ENCODE measurements at regions not wholly inside any gene's neighbourhood (a gene's known extent, or its start where the extent isn't known, plus 50 kb on each side); places are given as distances from the start of the nearest gene placed in this dataset.

GRCh38 chr2:138217975-138218374, 253.7 kb downstream of the HNMT start:
- Histone ChIP-seq H3K27ac (no peak overlapping the region), H3K4me3 (no peak overlapping the region), H3K36me3 (no peaks in the 10 kb centered on the region), H3K4me1 (no peaks in the 10 kb centered on the region), H3K27me3 (no peaks in the 10 kb centered on the region), H3K9me3 (no peaks in the 10 kb centered on the region)
- TF ChIP-seq, protein P1, sequence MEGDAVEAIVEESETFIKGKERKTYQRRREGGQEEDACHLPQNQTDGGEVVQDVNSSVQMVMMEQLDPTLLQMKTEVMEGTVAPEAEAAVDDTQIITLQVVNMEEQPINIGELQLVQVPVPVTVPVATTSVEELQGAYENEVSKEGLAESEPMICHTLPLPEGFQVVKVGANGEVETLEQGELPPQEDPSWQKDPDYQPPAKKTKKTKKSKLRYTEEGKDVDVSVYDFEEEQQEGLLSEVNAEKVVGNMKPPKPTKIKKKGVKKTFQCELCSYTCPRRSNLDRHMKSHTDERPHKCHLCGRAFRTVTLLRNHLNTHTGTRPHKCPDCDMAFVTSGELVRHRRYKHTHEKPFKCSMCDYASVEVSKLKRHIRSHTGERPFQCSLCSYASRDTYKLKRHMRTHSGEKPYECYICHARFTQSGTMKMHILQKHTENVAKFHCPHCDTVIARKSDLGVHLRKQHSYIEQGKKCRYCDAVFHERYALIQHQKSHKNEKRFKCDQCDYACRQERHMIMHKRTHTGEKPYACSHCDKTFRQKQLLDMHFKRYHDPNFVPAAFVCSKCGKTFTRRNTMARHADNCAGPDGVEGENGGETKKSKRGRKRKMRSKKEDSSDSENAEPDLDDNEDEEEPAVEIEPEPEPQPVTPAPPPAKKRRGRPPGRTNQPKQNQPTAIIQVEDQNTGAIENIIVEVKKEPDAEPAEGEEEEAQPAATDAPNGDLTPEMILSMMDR (IDR thresholded peaks at IDR 0.05), result no peak
- no peak for TF ChIP-seq POLR2AphosphoS5 (IDR thresholded peaks at IDR 0.05)
- TF ChIP-seq EP300 (IDR thresholded peaks at IDR 0.05), result no peak
- no peak for TF ChIP-seq POLR2A (IDR thresholded peaks at IDR 0.05)
- intact Hi-C loops (cut with DNase I), result no loop called here
- DNase-seq, result no peak

DNA sequence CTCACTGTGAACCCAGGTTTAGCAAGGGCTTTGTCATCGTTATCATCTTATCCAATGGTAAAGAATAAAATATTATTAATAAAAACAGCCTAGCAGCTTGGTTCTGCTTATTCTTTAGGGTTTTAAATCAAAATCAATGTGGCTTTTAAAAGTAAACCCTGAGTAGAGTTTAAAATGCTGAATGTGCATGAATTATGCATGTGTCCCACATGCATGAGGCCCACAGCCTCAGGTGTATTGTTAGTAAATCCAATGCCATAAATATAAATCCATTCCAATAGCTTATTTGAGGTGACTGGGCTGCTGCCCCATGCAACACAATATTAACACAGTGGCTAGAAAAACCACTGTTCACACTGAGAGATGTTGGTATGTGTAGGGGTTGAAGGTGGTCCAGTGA, 254.1 kb downstream of the HNMT start:
- Histone ChIP-seq H3K9me3 (no peaks in the 10 kb centered on the region), H3K27me3 (no peaks in the 10 kb centered on the region), H3K4me3 (no peak overlapping the region), H3K36me3 (no peaks in the 10 kb centered on the region), H3K27ac (no peak overlapping the region), H3K4me1 (no peaks in the 10 kb centered on the region)
- 94 to 98% methylated on average over 1 of the region's 1 CpG for WGBS, 2 donors
- TF ChIP-seq POLR2A (IDR thresholded peaks at IDR 0.05), result no peak
- no peak for TF ChIP-seq EP300 (IDR thresholded peaks at IDR 0.05)
- TF ChIP-seq POLR2AphosphoS5 (IDR thresholded peaks at IDR 0.05), result no peak
- TF ChIP-seq, protein P1 (IDR thresholded peaks at IDR 0.05), result no peak
- DNase-seq, result no peak
- intact Hi-C loops (cut with DNase I), result no loop called here

GRCh38 chr2:138219961-138220360, 255.7 kb downstream of the HNMT start:
- Histone ChIP-seq H3K27me3 (no peaks in the 10 kb centered on the region), H3K4me1 (no peaks in the 10 kb centered on the region), H3K27ac (no peak overlapping the region), H3K9me3 (no peaks in the 10 kb centered on the region), H3K36me3 (no peaks in the 10 kb centered on the region), H3K4me3 (no peak overlapping the region)
- intact Hi-C loops (cut with DNase I), result no loop called here
- no peak for DNase-seq
- TF ChIP-seq EP300 (IDR thresholded peaks at IDR 0.05), result no peak
- no peak for TF ChIP-seq POLR2A (IDR thresholded peaks at IDR 0.05)
- no peak for TF ChIP-seq POLR2AphosphoS5 (IDR thresholded peaks at IDR 0.05)
- TF ChIP-seq, protein P1 (IDR thresholded peaks at IDR 0.05), result no peak
- 88 to 95% methylated on average over 5 of the region's 5 CpGs for WGBS, 2 donors

DNA sequence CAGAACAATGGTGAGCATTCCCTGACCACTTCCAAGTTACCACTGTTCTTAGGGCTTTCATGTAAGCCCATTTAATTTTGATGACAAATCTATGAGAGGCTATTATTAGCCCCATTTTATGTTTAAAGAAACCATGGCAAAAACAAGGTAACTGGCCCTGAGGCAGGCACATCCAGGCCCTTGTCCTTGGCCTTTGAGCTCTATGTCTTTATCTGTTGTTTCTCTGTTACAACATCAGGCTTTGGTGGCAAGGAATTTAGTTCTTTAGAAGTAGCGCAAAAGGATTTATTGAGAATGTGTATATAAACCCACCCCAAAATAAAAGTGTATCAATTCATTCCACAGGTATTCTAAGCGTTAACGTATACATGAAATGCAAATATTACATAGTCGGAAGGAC, 257.1 kb downstream of the HNMT start:
- Histone ChIP-seq H3K36me3 (no peaks in the 10 kb centered on the region), H3K4me1 (no peaks in the 10 kb centered on the region), H3K27ac (no peak overlapping the region), H3K27me3 (no peaks in the 10 kb centered on the region), H3K9me3 (no peaks in the 10 kb centered on the region), H3K4me3 (no peak overlapping the region)
- DNase-seq, result no peak
- TF ChIP-seq POLR2AphosphoS5 (IDR thresholded peaks at IDR 0.05), result no peak
- no peak for TF ChIP-seq EP300 (IDR thresholded peaks at IDR 0.05)
- TF ChIP-seq POLR2A (IDR thresholded peaks at IDR 0.05), result no peak
- TF ChIP-seq, protein P1 (IDR thresholded peaks at IDR 0.05), result no peak
- WGBS, 2 donors, result 97 to 98% methylated on average over 4 of the region's 4 CpGs
- intact Hi-C loops (cut with DNase I), result no loop called here

DNA sequence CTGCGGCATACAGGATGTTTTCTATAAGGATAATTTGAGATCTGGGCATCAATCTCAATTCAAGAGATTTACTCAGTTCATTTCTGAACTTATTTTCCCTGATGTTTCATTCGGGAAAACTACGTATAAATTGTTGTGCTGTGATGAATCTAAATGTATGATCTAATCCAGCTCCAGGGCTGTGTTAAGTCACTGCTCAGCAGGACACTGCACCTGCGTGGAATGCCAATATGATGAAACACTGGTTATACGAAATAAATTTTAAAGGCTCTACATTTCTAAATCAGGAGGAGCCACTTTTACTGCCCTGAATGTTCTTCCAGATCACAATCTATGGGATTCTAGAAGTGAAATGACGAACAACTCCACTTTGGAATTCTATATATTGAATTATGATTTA, 259.0 kb downstream of the HNMT start:
- Histone ChIP-seq H3K4me3 (no peak overlapping the region), H3K9me3 (peaks cover 0 to 2% (median 0%) of the 10 kb centered on the region in 4 donors), H3K27ac (no peak overlapping the region), H3K36me3 (no peaks in the 10 kb centered on the region), H3K4me1 (no peaks in the 10 kb centered on the region), H3K27me3 (no peaks in the 10 kb centered on the region)
- no peak for TF ChIP-seq POLR2A (IDR thresholded peaks at IDR 0.05)
- TF ChIP-seq EP300 (IDR thresholded peaks at IDR 0.05), result no peak
- TF ChIP-seq, protein P1 (IDR thresholded peaks at IDR 0.05), result no peak
- no peak for TF ChIP-seq POLR2AphosphoS5 (IDR thresholded peaks at IDR 0.05)
- intact Hi-C loops (cut with DNase I), result no loop called here
- WGBS, 2 donors, result 80 to 91% methylated on average over 6 of the region's 6 CpGs
- DNase-seq, result no peak
